ENCODE measurements at regions not wholly inside any gene's neighbourhood (a gene's known extent, or its start where the extent isn't known, plus 50 kb on each side); places are given as distances from the start of the nearest gene placed in this dataset.

DNA sequence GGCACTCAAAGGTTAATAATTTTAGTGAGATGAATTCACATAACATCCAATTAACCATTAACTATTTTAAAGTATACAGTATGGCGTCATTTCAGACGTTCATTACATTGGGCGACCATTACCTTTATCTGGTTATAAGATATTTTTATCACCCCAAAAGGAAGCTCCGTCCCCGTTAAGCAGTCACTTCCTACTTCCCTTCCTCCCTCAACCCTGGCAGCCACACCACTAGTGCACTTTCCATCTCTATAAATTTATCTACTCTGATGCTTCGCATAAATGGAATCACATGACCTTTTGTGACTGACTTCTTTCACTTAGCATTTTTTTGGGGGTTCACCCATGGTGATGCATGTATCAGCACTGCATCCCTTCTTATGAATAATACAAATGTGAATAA is 168.3 kb upstream of the PUM3 start:
- TF ChIP-seq POLR2A (IDR thresholded peaks at IDR 0.05) (no peak), CTCF (IDR thresholded peaks at IDR 0.05) (no peak), POLR2AphosphoS5 (IDR thresholded peaks at IDR 0.05) (no peak), EP300 (IDR thresholded peaks at IDR 0.05) (no peak)

Data from sigmoid colon (tissue), 4 donors.